ENCODE measurements at regions not wholly inside any gene's neighbourhood (a gene's known extent, or its start where the extent isn't known, plus 50 kb on each side); places are given as distances from the start of the nearest gene placed in this dataset.

DNA sequence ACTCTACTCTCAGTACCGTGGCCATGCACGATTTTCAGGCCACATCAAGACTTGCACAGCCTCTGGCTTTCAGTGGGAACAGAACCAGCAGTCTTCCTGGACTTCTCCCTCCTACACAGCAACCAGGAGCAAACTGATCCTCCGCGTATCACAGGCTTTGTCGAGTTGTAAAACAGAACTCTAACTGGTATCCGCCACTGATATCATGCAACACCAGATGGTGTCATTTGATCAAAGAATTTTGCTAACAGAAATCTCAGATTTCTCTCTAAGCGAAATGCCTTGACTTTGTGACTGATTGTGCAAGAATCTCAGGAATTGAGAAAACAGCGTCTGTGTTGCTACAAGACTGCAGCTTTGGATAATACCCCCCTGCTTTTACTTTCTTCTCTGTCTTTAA, 85.7 kb downstream of the COPS8 start:
- DNase-seq: no peak

DNA sequence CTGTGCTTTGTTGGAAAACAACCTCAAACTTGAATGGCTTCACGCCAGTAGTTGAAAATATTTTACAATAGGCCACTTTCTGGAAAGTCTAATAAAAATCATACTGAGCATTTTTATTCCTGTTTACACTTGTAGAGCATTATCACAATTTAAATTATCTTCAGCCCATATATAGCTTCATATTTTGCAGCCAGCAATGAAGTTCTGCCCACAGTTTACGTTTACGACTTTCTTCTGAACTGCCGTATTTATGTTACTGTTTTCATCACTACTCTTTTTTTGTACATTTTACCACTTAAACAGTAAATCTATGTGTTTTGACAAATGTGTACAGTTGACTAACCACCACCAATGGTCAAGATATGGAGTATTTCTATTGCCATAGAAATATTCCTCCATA, 86.2 kb downstream of the COPS8 start:
- no peak for DNase-seq

DNA sequence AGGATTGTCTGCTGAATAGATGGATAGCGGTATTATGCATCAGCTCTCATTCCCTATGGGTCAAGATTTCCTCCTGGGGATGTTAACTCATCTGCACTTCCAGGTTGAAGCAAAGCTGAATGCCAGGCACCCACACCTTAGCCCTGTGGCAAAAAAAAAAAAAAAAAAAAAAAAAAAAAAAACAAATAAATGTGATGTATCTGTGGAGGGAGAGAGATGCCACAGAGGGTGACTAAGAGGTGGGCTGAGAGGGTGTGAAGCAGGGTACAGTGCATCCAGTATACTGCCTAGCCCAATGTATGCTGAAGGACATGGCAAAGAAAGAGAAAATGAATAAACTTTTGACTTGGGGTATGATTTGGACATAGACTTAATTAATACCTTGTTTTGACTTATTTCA, 91.4 kb downstream of the COPS8 start:
- DNase-seq: no peak

DNA sequence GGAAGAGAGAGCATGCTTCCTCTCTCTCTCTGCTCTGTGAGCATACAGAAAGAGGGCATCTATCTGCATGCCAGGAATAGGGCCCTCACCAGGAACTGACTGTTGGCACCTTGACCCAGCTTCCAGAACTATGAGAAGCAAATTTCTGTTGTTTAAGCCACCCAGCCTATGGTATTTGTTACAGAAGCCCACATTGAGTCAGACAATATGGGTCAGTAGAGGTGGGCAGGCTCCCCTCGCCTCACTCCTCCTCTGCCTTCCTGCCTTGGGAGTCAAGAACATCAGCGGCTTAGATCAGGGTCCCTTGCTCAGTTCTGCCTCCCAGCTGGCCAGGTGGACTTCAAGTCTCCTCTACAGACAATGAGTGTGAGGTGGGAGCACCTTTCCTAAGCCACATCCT, 92.3 kb downstream of the COPS8 start:
- DNase-seq: no peak

DNA sequence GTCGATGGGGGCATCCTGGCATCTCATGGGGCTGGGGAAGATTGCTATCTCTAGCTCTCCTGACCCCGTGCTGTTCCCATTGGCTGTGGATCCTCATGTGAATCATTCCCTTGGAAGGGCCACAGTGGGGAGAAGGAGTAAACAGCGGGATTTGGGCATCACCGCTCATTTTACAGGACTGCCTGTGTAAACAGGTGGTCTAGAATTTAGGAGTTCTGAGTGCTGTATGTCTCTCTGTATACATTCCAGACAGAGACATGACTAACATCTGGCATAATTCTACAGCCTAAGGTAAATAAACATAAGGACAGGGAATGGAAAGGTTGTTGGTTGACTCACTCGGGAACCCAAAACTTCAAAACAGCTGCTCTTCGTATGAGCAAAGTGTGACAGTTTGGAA, 92.7 kb downstream of the COPS8 start:
- no peak for DNase-seq

DNA sequence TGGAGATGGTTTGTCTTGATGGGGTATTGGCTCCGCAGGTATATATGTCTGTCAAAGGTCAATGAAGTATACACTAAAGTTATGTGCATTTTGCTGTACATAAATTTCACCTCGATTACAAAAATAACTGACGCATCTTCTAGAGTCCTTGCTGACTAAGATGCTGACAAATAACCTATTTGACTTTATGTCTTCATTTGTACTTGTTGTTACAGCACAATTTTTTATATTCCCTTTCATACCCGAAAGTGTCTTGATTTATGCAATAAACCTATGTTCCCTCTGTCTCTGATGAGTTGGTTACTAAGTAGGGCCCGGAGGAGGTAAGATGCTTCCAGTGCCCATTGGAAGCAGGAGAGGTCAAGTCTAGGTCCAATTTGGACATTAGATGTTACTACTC, 93.5 kb downstream of the COPS8 start:
- DNase-seq: no peak

DNA sequence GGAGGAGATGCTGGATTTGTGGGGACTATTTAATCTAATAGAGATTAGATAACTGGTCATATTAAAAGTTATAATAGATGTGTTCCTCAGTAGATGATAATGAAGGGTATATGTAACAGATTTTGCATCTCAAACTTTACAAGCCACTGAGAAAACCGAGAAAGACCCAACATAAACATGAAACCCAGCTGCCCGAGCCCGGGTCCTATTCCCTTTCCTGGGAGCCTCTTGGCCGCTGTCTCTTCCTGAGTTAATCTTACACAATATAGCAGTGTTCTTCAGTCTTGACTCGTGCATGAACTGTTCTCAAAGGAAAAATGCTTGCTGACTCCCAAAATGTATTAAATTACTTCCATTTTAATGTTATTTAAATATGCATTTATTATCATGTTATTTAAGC, 94.5 kb downstream of the COPS8 start:
- no peak for DNase-seq

DNA sequence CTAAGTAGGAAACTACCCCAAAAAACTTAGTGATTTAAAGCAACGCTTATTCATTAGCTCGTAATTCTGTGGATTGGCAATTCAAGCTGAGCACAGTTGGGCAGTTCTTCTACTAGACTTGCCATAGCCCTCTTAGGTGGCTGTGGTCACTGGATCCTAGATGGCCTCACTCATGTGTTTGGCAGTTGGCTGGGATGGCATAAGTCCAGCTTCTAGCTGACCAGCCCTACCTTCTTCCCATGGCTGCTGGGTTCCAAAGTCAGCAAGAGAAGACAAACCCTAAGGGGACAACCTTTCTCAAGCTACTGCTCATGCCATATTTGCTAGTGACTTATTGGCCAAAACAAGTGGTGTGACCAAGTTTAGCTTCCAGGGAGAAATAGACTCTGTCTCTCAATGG, 95.3 kb downstream of the COPS8 start:
- DNase-seq: no peak

DNA sequence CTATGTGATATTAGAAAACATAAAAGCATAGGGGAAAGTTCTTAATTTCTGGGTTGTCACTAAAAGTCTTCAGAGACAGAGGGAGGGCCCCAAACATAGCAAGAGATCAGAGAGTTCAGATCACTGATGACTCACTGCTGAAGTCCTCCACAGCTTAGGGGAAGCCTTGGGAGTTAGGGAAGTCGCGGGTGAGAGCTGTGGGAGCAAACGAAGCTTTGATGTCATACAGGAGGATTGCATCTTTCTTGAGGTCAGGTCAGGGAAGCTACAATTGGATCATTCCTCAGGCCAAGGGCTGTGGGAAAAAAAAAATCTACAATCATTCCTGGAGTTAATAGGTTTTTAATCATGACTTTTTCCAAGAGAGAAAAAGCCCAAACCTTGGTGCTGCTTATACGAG, 96.2 kb downstream of the COPS8 start:
- no peak for DNase-seq

DNA sequence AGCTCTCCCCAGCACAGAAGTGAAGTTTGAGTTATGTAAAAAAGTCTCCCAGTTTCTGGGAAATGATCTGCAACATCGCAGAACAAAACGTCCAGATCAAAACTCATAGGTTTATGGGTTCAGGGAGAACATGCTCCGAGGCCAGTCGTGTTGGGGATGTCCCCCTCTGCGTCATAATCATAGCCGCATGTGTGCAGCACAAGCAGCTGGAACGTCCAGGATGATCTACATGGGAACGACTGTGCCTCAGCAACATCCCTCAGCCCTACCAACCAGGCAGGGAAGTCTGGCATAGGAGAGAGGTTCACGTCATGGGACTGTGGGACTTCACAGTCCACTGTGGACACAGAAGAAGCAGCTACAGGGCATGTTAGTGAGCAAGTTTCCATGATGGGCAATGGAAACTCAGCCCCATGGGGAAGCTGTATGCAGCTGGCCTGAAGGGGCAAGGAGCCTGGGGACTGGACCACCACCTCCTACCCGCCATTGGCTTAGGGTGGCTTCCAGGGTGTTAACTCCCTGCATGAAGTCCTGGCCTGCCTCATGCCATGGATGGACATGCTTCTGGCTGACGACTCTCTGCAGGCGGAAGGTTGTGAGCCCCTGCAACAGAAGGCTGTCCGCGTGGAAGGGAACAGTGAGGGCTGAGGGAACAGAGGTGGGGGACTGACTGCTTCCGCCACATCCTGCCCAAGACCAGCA, 96.9 kb downstream of the COPS8 start:
- no peak for DNase-seq

DNA sequence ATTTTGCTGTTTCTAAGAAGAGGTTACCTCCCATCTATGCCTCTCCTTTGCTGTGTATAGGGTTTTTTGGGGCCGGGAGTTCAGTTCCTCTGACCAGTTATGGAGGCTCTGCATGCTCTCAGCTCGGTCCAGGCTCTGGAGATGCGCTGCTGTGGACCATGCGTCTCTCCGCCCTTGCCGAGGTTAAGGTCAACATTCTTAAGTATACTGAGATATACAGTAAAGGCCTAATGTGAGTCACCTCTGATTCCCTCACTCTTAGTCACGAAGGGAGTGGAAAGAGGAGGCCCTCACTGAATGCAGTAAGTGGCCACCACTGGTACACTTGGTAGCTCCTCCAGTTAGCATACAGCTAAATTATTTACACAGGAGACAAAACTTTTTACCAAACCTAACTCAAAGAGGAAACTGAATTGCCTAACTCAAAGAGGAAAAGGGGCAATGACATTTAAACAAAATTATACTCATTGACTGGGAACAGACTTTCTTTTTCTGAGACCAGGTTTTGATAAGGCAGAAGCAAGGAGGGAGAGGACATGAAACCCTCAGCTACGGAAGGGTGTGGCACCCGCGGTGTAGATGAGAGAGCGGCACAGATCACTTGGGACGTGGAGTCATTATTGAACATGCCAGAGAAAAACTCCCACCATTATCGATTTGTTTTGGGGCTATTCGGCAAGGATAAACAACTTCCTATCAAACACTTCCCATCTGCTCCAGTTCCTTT, 98.7 kb downstream of the COPS8 start:
- DNase-seq: no peak

DNA sequence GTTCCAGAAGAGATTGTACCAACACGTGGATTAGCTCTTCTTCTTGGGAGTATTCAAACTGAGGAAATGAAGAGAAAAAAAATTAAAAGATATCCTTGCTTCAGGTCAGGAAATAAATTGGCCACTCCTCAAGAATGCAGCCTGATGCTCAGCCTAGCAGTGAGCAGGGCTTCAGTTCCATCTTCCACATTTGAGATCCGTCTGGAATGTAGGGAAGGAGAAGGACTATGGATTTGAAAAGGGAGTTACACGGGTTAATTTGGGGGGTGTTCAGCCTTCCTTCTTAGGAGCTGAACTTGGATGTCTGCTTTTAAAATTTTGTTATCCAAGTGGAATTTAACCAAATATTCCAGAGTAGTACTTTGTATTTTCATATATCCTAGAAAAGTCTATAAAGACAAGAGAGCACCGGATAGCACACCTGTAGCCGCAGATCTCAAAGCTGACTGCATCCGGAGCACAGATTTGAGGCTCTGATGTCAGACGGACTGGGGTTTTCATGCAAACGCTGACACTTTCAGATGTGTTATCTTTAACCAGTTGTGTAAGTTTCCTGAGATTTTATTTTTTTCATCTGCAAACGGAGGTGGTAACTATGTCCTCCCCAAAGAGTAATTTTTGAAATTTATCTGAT, 99.3 kb downstream of the COPS8 start:
- DNase-seq: no peak

DNA sequence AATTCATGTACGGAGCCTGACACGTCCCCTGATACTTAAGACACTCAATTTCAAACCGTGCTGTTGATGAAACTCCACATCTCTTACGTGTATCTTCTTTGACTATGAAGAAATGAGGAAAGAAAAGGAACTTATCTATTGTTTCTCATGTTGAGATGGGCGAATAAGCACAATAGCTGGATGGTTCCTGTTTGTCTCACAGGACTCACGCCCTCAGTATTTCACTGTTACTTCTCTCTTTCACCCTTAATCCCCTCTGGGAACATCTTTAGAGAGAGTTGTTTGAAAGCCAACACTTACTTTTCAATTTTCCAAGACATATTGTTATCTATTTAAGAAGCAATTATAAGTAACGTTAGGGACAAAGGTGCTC, 99.8 kb downstream of the COPS8 start:
- DNase-seq: no peak

DNA sequence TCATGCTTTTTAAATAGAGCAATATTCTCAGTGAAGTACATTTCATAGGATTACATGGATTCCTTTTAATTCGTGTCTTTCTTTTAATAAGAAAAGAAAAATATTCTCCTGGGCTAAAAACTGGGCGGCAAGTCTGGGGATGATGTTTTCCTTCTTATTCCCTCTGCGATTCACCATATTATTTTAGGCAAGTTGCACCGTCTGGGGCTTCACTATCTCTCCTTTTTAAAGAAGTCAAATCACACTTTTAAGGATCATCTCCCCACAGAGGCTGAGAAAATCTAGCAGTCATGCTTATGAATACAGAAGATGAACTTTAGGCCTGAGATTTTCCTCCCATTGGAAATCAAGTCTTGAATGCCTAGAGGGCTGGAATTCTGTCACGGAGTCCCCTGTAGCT, 104.1 kb downstream of the COPS8 start:
- DNase-seq: no peak

DNA sequence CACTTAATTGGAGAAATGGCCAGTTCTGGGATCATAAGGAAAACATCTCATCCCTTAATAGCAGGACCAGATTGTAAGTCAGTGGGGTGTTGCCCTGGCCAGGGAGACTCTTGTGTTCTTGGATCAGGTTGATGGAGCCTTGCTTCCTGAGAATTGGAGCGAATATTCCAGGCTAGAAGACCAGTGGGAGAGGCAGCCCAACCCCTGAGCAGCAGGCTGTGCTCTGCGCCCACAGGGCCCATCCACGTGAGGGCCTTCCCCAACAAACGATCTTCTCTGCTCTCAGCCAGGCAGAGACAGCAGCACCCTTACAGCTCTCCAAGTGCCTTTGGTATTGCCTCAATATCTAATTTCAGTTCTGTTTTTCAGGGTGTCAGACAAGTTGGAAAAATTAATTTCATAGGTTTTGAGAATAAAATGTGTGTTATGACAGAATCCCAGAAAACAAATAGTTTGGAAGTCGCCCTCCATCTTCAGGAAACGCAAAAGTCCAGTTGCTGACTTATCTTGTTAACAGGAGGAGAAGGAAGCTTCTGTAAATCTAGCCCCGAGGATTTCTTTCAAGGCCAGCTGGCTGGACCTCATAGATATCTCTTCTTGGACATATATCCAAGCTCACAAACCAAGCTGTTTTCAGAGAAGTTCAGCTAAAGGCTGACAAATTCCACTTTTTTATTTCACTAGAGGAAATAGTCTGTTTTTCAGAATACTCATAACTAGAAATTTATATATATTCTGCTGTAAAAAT, 105.5 kb downstream of the COPS8 start:
- no peak for DNase-seq

DNA sequence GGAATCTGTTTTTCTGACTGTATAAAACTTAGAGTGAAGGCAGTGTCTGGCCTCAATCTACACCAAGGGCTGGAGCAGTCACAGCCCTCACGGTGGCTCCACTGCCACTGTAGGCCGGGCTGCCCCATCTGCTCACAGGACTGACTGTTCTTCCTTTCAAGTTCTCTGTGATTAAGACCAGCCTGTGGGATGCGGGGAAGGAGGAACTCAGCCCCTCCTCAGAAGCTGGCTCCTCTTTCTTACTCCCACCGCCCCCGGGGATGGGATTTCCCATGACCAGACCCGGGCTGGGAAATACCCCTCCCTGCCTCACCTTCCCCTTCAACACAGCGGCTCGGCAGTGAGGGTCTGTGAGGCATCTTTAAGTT, 106.0 kb downstream of the COPS8 start:
- DNase-seq: no peak

DNA sequence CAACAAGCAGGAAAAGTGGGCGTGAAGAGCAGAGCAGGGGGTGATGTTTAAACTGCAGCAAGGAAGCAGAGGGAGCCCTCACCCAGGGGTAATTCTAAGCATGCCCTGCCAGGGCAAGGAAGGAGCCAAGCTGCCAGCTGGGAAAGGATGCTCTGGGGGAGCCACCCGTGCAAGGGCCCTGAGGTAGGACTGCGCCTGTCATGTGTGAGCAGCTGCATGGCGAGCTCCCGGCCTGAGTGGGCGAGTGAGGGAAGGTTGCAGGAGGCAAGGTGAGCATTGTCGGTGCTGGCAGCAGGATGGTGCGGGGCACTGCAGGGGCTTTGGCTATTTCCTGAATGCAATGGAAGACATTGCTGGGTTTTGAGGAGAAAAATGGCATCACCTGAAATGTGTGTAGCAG, 107.2 kb downstream of the COPS8 start:
- DNase-seq: no peak

DNA sequence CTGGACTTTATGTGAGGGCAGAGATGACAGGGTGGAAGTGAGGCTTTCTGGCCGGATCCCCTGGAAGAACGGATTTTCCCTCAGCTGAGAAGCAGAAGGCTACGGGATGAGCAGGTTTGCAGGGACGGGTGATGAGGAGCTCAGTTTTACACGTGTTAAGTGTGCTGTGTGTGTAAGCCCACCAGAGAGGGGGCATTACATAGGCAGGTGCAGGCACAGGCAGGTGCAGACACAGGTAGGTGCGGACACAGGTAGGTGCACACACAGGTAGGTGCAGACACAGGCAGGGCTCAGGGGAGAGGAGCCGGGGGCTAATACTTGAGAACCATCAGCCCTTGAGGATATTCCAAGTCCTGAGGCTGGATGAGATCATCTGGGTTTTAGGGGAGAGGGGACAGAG, 107.7 kb downstream of the COPS8 start:
- DNase-seq: no peak

DNA sequence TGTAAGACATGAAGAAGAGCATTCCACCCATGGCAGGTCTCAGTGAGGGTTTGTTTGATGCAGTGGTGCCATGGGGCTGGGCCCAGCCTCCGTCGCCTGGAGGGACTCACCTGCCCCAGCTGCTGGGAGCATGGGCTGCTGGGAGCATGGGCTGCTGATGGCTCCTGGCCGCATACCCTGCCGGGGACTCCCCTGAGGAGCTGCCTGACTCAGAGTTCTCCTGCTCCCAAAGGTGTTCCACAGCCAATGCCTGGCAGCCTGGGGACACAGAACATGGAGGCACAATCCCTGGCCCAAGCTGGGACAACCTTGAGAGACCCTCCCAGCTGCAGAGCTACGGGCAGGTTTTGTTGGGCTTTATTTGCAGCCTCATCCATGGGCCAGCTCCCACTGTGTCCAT, 108.4 kb downstream of the COPS8 start:
- DNase-seq: no peak

DNA sequence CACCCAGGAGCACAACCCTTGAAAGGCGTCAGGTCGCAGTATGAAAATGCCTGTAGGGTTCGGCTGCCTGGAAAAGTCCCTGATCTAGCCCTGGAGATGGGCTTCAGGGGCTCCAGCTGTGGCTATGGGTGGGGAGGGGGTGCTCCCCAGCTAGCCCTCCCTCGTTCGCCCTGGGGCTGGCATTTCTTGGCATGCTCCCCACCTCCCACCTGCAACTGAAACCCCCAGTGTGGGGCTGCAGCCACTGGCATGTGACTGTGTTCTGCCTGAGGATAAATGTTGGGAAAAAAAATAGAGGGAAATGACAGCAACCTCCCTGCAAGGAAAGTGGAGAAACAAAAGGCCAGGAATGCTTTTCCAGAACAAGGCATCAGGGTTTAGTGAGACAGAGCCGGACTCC, 109.2 kb downstream of the COPS8 start:
- DNase-seq: no peak

DNA sequence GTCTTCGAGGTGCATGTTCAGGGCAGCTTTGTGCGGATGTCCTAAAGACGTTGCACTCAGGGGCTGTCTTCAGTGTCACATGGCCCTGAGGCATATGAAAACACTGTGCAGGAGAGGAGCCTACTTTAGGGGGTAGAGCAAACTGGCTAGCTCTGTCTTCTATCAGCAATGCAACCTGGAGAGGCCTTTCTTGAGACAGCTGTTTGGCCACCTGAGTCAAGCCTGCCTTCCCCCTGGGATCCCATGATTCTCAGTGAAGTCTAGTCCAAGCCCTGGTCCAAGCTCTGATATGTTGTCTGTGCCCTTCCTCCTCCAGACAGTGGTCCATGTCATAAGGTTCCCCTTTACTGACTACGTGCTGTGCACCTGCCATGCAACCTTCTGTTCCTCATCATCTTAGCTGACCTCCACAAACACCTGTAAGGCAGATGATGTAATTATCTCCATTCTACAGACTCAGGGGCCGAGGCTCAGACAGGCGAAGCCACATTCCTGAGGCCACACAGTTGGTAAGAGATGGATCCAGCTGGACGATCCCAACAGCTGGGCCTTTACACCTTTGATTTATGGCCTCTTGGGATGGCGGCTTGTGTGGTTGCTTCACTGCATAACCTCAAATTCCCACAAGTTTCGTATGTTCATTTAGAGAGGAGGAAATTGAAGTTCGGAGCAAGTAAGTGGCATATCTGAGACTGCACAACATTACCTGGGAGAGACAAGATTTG, 109.9 kb downstream of the COPS8 start:
- no peak for DNase-seq

DNA sequence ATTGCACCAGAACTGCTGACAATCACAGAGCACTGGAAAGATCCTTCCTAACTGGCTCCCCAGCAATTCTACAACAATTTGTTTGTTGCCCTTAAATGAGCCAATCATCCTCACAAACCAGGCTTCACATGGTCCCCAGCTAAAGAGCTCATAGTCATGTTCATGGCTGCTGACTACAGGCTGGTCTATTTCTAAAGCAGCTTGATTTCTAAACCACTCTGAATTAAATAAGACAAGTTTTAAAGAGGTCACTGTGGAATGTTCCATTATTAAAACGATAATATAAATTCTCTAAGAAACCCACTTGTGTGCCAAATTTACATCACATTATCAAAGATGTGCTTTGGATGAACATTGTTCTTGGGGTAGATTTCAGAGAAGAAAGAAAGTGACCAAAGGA, 110.7 kb downstream of the COPS8 start:
- no peak for DNase-seq
